ENCODE measurements at regions not wholly inside any gene's neighbourhood (a gene's known extent, or its start where the extent isn't known, plus 50 kb on each side); places are given as distances from the start of the nearest gene placed in this dataset.

- no peaks in the 10 kb centered on the region for H3K27me3 ChIP-seq
- H3K4me1 ChIP-seq (ENCODE audit: low read depth), result peaks cover 23% of the 10 kb centered on the region
- H3K4me3 ChIP-seq, result no peak overlapping the region
- TF ChIP-seq, protein P1, sequence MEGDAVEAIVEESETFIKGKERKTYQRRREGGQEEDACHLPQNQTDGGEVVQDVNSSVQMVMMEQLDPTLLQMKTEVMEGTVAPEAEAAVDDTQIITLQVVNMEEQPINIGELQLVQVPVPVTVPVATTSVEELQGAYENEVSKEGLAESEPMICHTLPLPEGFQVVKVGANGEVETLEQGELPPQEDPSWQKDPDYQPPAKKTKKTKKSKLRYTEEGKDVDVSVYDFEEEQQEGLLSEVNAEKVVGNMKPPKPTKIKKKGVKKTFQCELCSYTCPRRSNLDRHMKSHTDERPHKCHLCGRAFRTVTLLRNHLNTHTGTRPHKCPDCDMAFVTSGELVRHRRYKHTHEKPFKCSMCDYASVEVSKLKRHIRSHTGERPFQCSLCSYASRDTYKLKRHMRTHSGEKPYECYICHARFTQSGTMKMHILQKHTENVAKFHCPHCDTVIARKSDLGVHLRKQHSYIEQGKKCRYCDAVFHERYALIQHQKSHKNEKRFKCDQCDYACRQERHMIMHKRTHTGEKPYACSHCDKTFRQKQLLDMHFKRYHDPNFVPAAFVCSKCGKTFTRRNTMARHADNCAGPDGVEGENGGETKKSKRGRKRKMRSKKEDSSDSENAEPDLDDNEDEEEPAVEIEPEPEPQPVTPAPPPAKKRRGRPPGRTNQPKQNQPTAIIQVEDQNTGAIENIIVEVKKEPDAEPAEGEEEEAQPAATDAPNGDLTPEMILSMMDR (IDR thresholded peaks at IDR 0.05; ENCODE audit: low read depth, low read length), result no peak
- no peaks in the 10 kb centered on the region for H3K36me3 ChIP-seq
- peak in 1 of 2 donors; percentile 63 for DNase-seq (ENCODE audit: low read depth in 1 of 2, low spot score in 1 of 2)
- H3K27ac ChIP-seq, result no peak overlapping the region
- H3K9me3 ChIP-seq (ENCODE audit: low read depth), result no peaks in the 10 kb centered on the region
Measured at GRCh38 chr2:7373156-7373555, 455.9 kb downstream of the RNF144A start.

DNA sequence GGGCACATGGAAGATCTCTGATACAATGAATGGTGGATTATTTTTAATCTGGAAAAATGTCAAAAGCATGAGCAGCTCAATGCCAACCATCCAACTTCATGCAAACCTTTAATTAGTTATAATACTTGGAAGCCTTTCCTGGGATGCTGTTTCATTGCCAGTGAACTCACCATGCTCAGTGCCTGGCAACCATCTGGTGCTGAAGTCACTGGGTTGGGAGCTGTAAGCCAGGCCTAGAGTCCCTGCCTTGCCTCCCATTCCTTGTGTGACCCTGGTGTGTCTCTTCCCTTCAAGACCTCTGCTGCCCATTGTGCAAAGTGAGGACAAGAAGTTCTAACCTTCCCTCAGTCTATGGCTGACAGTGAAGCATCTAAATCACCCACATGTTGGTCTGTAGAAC is 458.7 kb downstream of the RNF144A start:
- TF ChIP-seq, protein P1 (IDR thresholded peaks at IDR 0.05; ENCODE audit: low read depth, low read length), result no peak
- no peaks in the 10 kb centered on the region for H3K36me3 ChIP-seq
- no peak overlapping the region for H3K4me3 ChIP-seq
- no peak for DNase-seq (ENCODE audit: low read depth in 1 of 2, low spot score in 1 of 2)
- peaks cover 29% of the 10 kb centered on the region for H3K4me1 ChIP-seq (ENCODE audit: low read depth)
- no peaks in the 10 kb centered on the region for H3K9me3 ChIP-seq (ENCODE audit: low read depth)
- H3K27me3 ChIP-seq, result no peaks in the 10 kb centered on the region
- no peak overlapping the region for H3K27ac ChIP-seq

DNA sequence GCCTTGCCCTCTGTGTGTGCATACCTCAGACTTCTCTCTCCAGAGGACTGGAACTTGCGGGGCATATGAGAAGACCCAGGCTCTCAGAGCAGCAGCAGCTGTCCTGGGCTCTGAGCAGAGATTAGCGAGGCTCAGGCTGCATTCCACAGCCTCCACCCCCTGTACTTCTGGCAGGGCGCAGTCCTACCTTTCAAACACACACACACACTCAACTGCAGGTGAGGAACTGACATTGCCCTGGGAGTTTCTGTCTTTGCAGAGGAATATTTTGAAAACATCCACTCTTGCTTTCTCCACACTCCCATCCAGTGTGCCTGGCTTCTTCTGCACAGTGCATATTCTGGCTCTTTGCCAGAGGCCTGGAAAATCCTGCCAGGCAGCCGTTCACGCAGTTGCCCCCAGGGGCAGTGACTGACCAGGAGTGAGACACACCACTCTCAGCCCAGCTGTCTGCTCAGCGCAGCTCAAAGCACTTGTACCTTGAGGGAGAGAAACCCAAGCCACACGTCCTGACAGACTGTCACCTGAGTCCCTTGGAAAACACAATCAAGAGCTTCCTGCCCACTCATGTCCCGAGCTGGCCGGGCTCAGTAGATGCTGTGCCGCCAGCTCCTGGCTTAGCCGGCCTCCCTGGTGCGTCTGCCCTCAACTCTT is 460.8 kb downstream of the RNF144A start:
- peak overlapping the region; percentile 41 for H3K27ac ChIP-seq
- no peak overlapping the region for H3K4me3 ChIP-seq
- no peaks in the 10 kb centered on the region for H3K36me3 ChIP-seq
- H3K4me1 ChIP-seq (ENCODE audit: low read depth), result peaks cover 26% of the 10 kb centered on the region
- DNase-seq (ENCODE audit: low read depth in 1 of 2, low spot score in 1 of 2), result peak in 1 of 2 donors; percentile 83
- no peaks in the 10 kb centered on the region for H3K9me3 ChIP-seq (ENCODE audit: low read depth)
- TF ChIP-seq, protein P1 (IDR thresholded peaks at IDR 0.05; ENCODE audit: low read depth, low read length), result no peak
- H3K27me3 ChIP-seq, result no peaks in the 10 kb centered on the region

- Histone ChIP-seq H3K4me3 (no peak overlapping the region), H3K36me3 (no peaks in the 10 kb centered on the region), H3K4me1 (ENCODE audit: low read depth) (peaks cover 21% of the 10 kb centered on the region), H3K9me3 (ENCODE audit: low read depth) (no peaks in the 10 kb centered on the region), H3K27ac (peak overlapping the region; percentile 41), H3K27me3 (no peaks in the 10 kb centered on the region)
- TF ChIP-seq, protein P1 (IDR thresholded peaks at IDR 0.05; ENCODE audit: low read depth, low read length), result no peak
- DNase-seq (ENCODE audit: low read depth in 1 of 2, low spot score in 1 of 2), result no peak
Measured at GRCh38 chr2:7378591-7378990, 461.4 kb downstream of the RNF144A start.

GRCh38 chr2:7379799-7380198 is 462.6 kb downstream of the RNF144A start:
- Histone ChIP-seq H3K27me3 (no peaks in the 10 kb centered on the region), H3K4me1 (ENCODE audit: low read depth) (peaks cover 13% of the 10 kb centered on the region), H3K4me3 (no peak overlapping the region), H3K36me3 (no peaks in the 10 kb centered on the region), H3K9me3 (ENCODE audit: low read depth) (no peaks in the 10 kb centered on the region), H3K27ac (no peak overlapping the region)
- DNase-seq (ENCODE audit: low read depth in 1 of 2, low spot score in 1 of 2), result no peak
- TF ChIP-seq, protein P1 (IDR thresholded peaks at IDR 0.05; ENCODE audit: low read depth, low read length), result no peak
